ENCODE measurements at regions not wholly inside any gene's neighbourhood (a gene's known extent, or its start where the extent isn't known, plus 50 kb on each side); places are given as distances from the start of the nearest gene placed in this dataset.

- no peak for DNase-seq
Measured at GRCh38 chr5:38023371-38023770, 183.5 kb upstream of the GDNF start.

GRCh38 chr5:38022631-38023030 lies 182.8 kb upstream of the GDNF start:
- DNase-seq, result no peak

GRCh38 chr5:38018016-38018415 lies 178.2 kb upstream of the GDNF start:
- no peak for DNase-seq

- DNase-seq, result no peak
Measured at GRCh38 chr5:38013107-38013506, 173.3 kb upstream of the GDNF start.

- no peak for DNase-seq
Measured at GRCh38 chr5:38011668-38012188, 171.9 kb upstream of the GDNF start.

- DNase-seq, result no peak
Measured at GRCh38 chr5:38009749-38010358, 170.0 kb upstream of the GDNF start.

GRCh38 chr5:38008198-38008597 lies 168.4 kb upstream of the GDNF start:
- no peak for DNase-seq

GRCh38 chr5:37999593-37999992 lies 159.8 kb upstream of the GDNF start:
- DNase-seq, result no peak

- DNase-seq, result no peak
Measured at GRCh38 chr5:37996918-37997317, 157.1 kb upstream of the GDNF start.

GRCh38 chr5:37994729-37995128 lies 154.9 kb upstream of the GDNF start:
- DNase-seq, result no peak

GRCh38 chr5:37991301-37992299 lies 151.8 kb upstream of the GDNF start:
- no peak for DNase-seq

- no peak for DNase-seq
Measured at GRCh38 chr5:37989884-37990283, 150.0 kb upstream of the GDNF start.

GRCh38 chr5:37988454-37989046 lies 148.7 kb upstream of the GDNF start:
- no peak for DNase-seq

GRCh38 chr5:37984300-37984699 lies 144.5 kb upstream of the GDNF start:
- no peak for DNase-seq

GRCh38 chr5:37983463-37983862 lies 143.6 kb upstream of the GDNF start:
- DNase-seq, result no peak

GRCh38 chr5:37979559-37979958 lies 139.7 kb upstream of the GDNF start:
- no peak for DNase-seq

GRCh38 chr5:37975531-37975930 lies 135.7 kb upstream of the GDNF start:
- DNase-seq, result no peak

GRCh38 chr5:37971483-37972024 lies 131.7 kb upstream of the GDNF start:
- DNase-seq, result no peak

GRCh38 chr5:37966871-37967270 lies 127.0 kb upstream of the GDNF start:
- no peak for DNase-seq

GRCh38 chr5:37966291-37966690 lies 126.5 kb upstream of the GDNF start:
- no peak for DNase-seq

- DNase-seq, result no peak
Measured at GRCh38 chr5:37962389-37962788, 122.5 kb upstream of the GDNF start.

GRCh38 chr5:37957218-37957617 lies 117.4 kb upstream of the GDNF start:
- DNase-seq, result no peak

GRCh38 chr5:37955748-37956147 lies 115.9 kb upstream of the GDNF start:
- no peak for DNase-seq

All from HCEC 1CT (cell line).